ENCODE measurements at regions not wholly inside any gene's neighbourhood (a gene's known extent, or its start where the extent isn't known, plus 50 kb on each side); places are given as distances from the start of the nearest gene placed in this dataset.
"Not testable (repeated sequence)": the region's sequence is repeated elsewhere in the genome, so short reads cannot be mapped to it uniquely, and the experiment has no call there.

DNA sequence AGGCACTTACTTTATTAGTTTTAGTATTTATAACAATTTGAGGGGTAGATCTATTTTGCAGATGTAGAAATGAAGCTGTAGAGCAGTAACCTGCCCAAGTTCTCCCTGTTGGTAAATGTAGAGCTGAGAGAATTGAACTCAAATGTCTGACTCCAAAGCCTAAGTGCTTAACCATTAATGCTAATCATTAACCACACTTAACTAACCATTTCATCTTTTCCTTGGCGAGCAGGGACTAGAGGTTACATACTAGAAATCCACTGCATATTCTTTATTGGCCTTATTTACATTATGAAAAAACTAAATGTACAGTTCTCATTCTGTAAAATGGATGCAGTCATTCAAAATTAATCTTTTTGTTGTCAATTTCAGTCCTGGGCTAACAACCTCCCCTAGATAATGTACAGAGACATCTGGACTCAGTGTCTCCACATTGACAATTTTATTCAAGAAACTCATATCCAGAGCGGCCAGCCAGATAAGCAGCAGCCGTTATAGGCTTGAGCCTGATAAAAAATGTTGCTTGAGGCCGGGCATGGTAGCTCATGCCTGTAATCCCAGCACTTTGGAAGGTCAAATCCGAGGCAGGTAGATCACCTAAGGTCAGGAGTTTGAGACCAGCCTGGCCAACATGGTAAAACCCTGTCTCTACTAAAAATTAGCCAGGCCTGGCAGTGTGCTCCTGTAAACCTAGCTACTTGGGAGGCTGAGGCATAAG is 76.7 kb upstream of the PICALM start:
- no peak for DNase-seq

DNA sequence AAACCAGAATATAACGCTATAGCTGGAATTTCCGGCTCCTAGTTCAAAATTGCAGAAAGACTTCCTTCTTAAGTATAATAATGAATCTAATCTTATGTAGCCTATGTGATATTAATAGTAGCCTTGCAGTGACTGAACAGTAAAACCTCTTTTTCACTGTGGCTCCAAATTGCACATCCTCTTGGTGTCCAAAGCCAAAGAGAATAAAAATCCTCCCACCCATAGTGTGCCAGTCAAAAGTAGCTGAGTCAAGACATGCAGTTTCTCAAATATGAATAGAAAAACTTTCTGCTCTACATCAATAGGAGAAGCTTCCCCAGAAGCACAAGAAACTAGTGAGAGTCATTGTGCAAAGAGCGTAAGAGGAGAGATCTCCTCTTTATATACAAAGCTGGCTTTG is 76.0 kb upstream of the PICALM start:
- DNase-seq: no peak

DNA sequence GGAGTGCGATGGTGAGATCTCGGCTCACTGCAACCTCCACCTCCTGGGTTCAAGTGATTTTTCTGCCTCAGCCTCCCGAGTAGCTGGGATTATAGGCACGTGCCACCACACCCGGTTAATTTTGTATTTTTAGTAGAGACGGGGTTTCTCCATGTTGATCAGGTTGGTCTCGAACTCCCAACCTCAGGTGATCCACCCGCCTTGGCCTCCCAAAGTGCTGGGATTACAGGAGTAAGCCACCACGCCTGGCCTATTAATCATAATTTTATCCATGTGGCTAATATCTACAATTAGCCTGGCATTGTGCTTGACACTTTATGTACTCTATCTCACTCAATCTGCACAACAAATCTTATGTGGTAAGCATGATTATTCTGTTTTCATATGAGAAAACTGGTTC is 75.2 kb upstream of the PICALM start:
- DNase-seq: not testable (repeated sequence)

DNA sequence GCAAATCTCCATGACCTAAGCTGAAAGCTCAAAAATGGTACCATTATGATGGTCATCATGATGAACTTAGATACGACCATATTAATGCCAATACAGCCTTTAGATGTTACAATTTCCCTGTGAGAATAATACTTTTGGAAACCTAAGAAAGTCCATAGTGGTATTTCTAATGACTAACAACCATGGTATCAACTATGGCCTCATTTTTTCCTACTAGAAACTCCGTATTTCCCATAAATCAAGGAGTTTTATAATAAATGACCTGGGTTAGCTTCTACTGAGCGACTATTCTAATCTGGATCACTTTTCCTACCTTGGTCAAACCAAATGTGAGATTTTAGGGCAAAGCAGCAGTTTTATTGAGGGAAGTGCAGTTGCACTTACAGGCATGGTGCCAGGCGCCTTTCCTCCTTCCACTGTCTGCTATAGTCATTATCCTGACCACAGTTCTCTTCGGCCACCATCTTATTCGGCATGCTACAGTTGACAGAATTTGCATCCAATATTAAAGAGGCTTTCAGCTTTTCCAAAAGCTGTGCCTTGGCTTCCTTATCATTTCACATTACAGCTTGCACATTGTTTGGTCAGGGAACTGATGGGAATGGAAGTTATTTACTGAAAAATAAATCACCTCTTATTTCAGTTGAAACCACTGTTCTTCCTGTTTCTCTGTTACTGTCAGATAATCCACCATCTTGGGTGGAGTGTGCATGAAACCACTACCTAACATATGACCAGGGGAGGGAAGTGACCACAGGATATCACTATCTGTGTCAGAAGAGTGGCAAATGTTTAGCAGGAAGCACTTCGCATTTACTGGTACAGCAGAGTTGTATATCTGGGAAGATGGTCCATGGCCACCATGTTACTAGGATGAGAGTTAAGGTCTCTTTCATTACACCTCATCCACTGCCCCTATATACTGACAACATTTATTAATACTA is 74.5 kb upstream of the PICALM start:
- DNase-seq: no peak

DNA sequence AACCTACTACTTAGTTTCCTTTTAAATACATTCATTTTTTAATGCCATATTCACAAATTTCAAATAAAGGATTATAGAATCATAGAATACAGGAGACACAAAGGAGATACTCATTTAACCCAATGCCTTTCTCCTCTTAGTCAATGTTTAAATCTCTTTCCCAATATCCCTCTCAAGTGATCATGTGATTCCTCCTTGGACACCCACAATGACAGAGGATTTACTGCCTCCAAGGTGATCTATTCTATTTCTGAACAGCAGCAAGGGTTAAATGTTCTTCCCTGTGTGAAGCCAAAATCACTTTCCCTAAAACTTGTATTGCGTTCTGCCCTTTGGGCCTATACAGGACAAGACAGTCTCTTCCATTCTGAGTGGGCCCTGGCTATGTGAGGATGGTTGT is 73.3 kb upstream of the PICALM start:
- no peak for DNase-seq

DNA sequence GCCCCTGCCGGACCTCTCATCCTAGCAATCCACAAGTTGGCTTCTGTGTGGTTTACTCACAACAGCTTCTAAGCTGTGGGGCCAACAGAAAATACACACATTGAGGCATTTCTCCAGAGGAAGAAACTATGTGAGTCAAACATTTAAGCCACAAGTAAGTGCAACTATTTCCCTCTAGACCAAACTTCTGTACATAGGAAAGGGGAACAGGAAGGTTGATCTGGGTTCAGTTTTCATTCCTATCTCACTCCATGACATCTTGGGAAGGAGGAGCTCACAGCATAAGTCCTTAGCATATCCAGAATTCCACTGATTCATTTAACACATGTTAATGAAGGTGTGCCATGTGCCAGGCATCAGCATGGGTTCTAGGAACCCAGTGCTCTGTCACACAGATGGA is 72.8 kb upstream of the PICALM start:
- DNase-seq: no peak

DNA sequence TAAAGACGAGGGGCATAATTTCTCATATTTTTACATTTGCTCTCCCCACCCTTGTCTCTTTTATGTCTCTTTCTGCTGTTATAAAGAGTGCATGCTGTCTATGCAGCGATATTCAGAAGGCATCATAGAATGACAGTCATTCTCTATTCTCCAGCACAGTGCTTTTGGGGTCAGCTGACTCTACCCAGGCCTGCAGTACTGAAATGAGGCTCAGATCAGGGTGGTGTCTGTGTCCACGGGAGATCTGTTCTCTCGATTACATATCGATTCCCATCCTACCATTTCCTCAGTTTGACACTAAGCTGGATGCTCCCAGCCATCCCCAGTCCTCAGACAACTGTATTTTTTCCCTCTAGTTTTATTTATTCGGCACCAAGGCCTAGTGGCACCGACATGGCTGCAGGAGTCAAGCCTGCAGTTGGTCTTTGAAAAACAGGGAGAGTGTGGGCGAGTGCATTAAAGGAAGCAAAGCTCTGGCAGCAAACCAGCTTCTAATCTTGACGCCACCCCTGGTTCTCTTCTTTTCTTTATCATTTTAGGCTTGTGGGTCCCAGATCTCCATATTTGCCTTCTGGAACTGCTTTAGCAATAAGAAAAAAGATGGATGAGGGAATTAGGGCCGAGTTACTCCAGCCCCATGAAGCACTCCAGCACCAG is 71.6 kb upstream of the PICALM start:
- DNase-seq: no peak

DNA sequence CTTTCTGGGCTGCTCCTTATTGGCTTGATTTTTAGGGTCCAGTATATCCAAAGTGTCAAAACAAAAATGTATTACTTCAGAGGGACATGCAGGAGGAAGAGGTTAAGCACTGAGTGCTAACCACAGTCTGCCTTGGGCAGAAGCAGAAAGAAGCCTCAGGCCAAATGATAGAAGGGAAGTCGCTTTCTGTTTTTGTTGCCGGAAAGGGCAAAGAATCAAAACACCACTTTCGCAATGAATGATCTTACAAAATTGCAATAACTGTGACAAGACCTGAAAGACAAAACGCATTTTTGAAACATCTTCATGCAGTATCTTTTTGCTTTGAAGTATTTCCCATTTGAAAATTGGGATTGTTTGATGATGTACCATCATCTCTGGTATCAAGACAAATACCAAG is 70.1 kb upstream of the PICALM start:
- no peak for DNase-seq

DNA sequence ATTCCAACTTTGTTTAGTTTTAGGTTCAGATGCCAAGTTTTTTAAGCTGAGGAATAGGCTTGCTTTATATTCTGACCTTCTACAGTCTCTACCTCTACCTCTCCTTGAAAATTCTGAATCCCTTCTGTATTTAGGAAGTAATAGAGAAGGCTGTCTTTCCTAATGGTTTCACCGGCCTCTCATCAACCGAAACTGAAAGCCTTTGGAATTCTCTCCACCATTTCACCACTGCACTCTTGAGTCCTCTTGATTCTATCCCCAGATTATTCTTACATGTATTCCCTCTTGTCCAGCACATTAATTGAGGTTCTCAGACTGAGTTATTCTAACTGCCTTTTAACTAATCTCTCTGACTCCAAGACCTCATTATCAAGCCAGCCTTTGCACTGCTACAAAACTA is 67.7 kb upstream of the PICALM start:
- DNase-seq: no peak

DNA sequence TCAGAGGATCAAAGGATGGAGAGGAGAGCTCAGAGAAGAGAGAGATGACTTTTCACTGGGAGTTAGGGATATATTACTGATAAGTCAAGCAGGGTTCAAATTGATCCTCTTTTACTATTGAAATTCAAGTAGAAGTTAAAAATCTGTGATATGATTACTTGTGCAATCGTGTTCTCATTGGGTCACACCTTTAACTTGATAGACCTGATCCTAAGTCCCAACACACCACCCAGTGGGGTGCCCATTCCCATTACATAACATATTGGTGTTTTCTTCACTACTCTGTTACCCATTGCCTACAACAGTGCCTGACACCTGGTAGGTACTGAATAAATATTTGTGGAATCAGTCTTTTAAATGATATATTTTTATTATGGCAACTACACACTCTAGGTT is 66.4 kb upstream of the PICALM start:
- DNase-seq: no peak

DNA sequence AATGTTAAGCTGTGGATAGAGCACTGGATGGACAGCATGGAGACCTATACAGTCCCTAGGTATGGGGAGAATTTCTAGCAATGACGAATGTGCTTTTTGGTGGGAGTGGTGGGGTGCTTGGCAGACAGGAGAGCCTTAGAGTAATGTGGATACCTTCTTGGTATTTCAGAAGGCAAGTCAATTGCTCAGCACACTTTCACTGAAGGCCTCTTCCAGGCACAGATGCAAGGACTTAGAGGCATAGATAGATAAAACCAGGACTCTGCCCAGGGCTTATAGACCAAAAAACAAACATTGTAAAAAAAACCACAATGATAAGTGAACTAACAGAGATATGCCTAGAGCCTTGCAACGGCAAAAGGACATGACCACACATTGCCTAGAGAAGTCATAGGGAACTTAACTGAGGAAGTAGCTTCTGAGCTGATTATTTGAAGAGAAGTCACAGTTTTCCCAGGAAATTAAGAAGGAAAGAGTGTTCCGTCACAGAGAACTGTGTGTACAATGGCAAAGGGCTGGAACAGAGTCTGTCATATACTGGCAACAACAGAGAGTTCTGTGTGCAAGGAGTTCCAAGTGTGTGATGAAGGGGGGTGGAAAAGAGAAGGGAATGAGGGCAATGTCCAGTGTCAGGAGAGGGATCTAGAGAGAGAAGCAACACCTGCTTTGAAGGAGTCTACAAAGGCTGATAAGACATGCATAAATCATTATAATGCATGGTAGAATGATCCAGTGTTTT is 65.9 kb upstream of the PICALM start:
- DNase-seq: no peak

DNA sequence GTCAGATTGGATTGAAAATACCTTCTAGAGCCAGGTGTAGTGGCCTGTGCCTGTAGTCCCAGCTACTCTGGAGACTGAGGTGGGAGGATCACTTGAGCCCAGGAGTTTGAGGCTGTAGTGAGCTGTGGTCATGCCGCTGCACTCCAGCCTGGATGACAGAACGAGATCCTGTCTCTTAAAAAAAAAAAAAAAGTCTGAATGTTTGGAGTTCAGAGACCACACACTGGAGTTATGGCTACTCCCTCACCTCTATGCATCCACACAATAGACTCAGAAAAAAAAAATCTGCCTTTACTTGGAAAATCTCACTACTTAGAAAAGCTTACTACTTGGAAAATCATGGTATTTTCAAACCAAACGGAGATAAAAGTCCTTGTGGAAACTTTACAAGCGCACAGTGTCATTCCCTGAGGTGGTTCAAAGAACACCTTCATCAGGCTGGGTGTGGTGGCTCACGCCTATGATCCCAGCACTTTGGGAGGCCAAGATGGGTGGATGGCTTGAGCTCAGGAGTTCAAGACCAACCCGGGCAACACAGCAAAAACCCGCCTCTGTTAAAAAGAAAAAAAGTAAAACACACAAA is 63.9 kb upstream of the PICALM start:
- no peak for DNase-seq

DNA sequence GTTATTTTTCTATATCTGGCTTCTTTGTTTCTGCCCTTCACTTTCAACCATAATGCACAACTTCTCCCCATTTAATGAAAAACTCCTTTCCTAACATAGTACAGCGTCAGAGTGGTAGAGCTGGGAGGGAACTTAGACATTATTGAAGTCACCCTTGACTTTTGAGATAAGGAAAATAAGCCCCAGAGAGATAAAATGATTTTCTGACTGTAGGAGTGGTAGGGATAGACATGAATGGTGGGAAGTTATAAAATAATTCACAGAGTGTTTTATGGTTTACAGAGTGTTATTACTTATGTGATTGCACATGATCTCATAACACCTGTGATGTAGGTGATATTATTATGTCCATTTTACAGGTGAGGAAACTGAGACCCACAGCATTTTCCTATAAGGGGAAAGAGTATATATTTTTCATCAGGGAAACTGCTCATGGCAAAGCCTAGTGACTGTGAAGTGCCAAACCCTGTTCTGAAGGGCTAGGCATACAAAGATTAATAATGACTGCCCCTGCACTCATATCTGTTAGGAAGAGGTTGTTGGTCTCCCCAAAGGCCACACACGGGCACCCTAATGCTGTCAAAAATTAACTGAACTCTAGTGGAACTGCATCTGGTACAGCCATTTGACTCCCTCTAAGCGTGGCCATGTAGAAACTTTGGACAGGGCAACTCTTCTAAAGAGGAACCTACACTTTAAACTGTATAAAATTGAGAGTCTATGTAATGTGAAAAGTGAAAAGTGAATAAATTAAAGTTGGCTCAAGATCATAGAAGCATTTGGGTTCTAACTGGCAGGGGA is 61.1 kb upstream of the PICALM start:
- DNase-seq: no peak

DNA sequence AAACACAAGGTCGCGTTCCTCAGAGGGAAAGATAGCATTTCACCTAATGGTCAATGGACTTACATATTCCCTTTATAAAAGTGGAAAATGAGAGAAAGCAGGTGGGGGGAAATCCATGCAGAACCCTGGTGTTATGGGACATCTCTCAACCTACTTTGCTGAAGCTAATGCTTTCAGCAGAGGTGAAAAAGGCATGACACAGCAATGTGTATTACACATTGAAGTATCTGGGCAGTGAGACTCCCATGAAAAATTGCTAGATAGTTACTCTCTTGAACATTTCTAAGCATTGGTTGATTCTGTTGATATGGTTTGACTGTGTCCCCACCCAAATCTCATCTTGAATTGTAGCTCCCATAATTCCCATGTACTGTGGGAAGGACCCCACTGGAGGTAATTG is 60.0 kb upstream of the PICALM start:
- no peak for DNase-seq

DNA sequence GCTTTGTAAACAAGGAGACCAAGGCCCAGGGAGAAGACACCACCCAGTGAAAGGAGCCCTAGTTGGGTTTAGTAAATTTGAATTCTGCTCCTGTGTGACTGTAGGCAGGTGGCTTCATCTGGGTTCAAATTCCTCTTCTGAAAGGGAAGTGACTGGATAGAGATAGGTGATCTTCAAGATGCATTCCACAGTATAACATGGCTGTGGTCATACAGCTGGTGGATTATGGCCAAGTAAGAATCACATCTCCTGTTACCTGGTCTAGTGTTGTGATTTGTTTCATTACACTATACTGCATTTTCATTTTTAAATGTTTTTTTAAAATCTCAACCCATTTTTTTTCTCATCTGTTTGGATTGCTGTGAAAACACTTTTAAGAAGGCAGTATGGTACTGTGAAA is 58.0 kb upstream of the PICALM start:
- DNase-seq: no peak

DNA sequence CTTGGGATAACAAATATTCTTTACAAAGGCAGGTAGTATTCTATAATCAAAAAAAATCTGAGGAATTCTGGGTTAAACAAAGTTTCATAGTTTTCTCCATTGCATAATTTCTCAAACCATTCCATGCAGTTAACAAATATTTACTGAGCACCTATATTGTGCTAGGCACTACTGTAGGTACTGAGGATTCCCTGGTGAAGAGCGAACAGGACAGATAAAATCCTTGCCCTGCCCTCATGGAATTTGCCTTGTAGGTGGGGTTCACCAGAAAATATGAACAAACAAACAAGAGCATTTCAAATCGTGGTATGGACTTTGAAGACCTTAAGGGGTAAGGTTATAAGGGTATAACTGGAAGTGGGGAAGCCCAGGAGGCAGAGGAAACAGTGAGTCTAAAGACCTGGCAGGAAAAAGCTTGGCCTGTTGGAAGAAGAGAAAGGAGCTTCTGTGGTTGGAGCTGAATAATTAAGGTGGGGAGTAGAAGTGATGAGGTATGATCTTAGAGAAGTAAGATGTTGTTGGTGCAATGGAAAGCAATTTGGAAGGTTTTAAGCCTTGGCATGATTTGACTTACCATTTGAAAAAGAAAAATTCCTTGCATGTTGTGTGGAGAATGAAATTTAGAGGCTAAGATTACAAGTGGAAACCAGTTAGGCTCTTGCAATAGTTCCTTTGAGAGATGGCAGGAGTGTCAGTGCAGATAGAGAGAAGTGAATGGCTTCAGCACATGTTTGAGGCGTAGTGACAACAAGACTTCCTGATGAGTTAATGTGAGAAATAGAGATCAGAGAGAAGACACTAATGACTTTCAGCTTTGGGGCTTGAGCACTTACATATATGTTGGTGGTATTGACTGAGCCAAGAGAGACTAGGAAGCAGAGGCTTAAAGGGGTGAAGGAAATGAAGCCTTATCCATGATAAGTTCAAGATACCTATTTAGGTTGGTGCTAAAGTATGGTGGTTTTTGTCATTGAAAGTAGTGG is 55.7 kb upstream of the PICALM start:
- DNase-seq: no peak

DNA sequence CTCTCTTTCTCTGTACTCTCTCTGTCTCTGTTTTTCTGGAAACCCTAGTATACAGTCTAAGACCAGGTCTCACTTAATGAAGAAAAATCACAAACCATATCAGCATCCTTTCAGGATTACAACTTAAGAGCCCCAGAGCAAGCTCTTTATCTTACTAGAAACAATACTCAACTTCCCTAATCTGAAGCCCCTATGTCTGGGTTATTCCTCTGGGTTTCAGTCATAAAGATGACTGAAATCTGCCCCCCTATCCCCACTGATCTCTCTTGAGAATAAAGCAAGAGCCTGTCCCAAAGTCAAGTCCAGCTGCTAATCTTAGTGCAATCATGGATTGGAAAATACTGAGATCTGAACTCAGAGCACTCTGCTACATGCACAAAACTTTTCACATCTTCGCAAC is 53.9 kb upstream of the PICALM start:
- DNase-seq: no peak

DNA sequence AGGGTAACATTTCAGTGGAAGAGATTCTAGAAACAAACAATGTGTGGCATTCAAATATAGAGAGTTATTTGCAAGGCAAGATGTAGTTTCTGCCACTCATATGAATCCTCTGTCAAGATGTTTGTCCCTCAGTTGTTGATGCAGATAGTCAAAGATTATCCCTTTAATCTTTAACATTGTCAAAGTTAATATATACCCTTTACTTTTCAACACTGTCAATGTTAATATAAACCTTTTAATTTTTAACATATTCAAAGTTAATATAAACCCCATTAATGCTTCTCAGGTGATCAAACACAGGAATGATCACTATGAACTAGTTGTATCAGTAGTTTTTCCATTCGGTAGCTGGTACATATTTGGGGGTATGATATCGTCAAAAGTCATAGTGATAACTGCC is 51.9 kb upstream of the PICALM start:
- DNase-seq: no peak

DNA sequence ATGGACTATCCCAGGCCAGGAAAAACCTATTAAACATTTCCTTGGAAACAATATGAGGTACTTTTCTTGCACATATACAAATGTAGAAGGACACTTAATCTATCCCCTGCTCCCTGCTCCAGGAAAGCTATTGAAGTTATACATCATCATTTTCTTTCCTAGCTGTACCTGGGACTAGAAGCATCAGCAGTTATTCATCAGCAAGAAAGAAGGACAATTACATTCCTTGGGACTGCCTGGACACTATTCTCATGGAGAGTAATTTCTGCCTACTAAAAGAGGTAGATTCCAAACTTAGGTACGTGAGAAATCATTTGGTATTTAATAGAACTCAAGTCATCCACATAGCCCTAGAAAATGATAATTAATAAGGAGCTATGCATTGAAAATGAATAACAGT is 51.0 kb upstream of the PICALM start:
- DNase-seq: no peak

DNA sequence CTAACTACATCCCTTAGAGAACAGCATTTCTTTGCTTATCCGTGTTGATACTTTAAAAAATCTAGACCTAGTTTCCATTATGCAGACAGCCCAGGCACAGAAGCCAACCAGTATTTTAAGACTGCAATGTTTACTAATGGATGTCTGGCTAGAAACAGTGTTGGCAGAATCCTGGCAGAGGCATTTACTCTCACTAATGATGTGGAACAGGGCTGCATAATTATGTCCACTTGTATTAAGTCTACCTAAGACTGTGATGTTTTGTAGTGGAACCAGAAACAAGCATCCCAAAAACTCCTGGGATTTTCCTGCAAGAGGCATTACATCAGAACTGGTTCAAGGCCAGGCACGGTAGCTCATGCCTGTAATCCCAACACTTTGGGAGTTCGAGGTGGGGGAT is 50.2 kb upstream of the PICALM start:
- no peak for DNase-seq

Measured in NCI-H82 (cell line).